T-helper 2 cell treated with Interferon-gamma antibody and Interleukin-4, amounts not matched to agents 5 μg/mL and 100 μg/mL, for 36 hours (primary cell): ENCODE measurements at regions not wholly inside any gene's neighbourhood (a gene's known extent, or its start where the extent isn't known, plus 50 kb on each side); places are given as distances from the start of the nearest gene placed in this dataset.

Source experiments
- DNase-seq: peaks from one replicate; pipeline ENCODE4 v3.0.0; 2021; ENCODE audit warnings: low spot score
- H3K27ac Mint-ChIP-seq: one replicate; pipeline ENCODE4 v1.8.0; 2021; ENCODE audit warnings: mild to moderate bottlenecking, mixed read lengths
- H3K27me3 Mint-ChIP-seq: one replicate; pipeline ENCODE4 v1.8.0; 2021; ENCODE audit warnings: low read depth, mixed read lengths
- H3K36me3 Mint-ChIP-seq: one replicate; pipeline ENCODE4 v1.8.0; 2021; ENCODE audit warnings: low read depth, mixed read lengths
- H3K4me1 Mint-ChIP-seq: one replicate; pipeline ENCODE4 v1.8.0; 2021; ENCODE audit warnings: low read depth, mixed read lengths
- H3K4me3 Mint-ChIP-seq: one replicate; pipeline ENCODE4 v1.8.0; 2022; ENCODE audit warnings: mild to moderate bottlenecking, moderate library complexity, mixed read lengths
- H3K9me3 Mint-ChIP-seq: one replicate; pipeline ENCODE4 v1.8.0; 2021; ENCODE audit warnings: mixed read lengths

- Mint-ChIP-seq H3K27me3 (peaks cover 21% of the 10 kb centered on the region), H3K27ac (no peak overlapping the region), H3K36me3 (no peaks in the 10 kb centered on the region), H3K4me3 (no peak overlapping the region), H3K4me1 (no peaks in the 10 kb centered on the region), H3K9me3 (no peaks in the 10 kb centered on the region)
- no peak for DNase-seq
Observed at GRCh38 chr9:73074176-73074708, 77.4 kb upstream of the ANXA1 start.

GRCh38 chr9:73073337-73074175, 78.1 kb upstream of the ANXA1 start:
- Mint-ChIP-seq H3K36me3 (no peaks in the 10 kb centered on the region), H3K27ac (no peak overlapping the region), H3K9me3 (no peaks in the 10 kb centered on the region), H3K4me1 (no peaks in the 10 kb centered on the region), H3K27me3 (peaks cover 19% of the 10 kb centered on the region), H3K4me3 (no peak overlapping the region)
- DNase-seq = no peak

DNA sequence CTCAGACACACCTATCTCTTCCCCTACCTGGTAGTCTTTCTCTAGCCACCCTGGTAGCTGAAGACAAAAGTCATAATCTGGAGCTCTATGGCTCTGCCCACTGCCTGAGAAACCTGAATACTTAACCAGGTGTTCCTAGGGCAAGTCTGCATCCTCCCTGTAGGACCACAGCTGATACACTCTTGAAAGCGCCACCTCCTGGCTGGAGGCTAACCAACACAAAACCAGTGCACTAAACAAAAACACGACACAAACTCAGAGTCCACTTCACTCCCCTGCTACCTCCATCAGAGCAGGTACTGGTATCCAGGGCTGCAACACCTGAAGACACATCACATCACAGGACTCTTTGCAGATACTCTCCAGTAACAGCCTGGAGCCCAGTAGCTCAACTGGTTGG, 84.6 kb upstream of the ANXA1 start:
- Mint-ChIP-seq H3K4me3 (no peak overlapping the region), H3K4me1 (no peaks in the 10 kb centered on the region), H3K36me3 (no peaks in the 10 kb centered on the region)

DNA sequence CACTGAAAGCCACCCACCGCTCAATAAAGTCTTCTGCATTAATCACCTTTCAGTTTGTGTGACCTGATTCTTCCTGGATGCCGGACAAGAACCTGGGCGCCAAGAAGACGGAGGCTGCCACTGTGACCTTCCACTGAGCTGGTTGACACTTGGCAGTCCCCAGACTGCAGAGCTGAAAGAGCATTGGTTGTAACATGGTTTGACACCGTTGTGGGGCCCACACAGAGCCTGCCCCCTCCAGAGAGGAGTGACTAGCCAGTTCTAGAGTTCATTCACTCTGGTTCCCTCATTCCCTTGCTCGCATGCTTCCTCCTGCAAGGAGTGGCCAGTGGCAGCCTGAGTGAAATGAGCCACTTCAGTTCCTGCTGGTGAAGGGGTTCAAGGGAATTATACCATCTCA, 86.2 kb upstream of the ANXA1 start:
- H3K4me3 Mint-ChIP-seq = no peak overlapping the region
- no peak overlapping the region for H3K27ac Mint-ChIP-seq
- DNase-seq = no peak
- H3K27me3 Mint-ChIP-seq = peaks cover 7% of the 10 kb centered on the region
- no peaks in the 10 kb centered on the region for H3K36me3 Mint-ChIP-seq
- H3K9me3 Mint-ChIP-seq = no peaks in the 10 kb centered on the region
- H3K4me1 Mint-ChIP-seq = no peaks in the 10 kb centered on the region

More for the DNA sequence above, 84.6 kb upstream of the ANXA1 start:
- Mint-ChIP-seq H3K9me3 (no peaks in the 10 kb centered on the region), H3K27me3 (peaks cover 6% of the 10 kb centered on the region), H3K27ac (no peak overlapping the region)
- no peak for DNase-seq

DNA sequence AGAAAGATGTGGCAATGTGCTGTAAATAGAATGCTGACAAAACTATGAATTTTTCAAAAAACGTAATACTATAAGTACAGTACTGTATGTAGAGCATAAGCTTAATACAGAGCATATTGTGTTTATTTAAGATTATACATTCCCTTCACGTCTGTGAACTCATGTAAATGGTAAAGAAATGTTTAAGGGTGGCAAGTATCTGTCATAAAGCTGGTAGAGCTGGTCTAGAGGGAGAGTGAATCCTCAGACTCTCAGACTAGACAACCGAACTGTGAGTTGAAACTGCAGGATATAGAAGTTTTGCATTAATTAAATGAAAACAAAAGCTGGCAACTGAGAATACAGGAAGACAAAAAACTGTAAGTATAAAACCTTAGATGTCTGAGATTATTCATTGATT, 87.3 kb upstream of the ANXA1 start:
- Mint-ChIP-seq H3K9me3 (no peaks in the 10 kb centered on the region), H3K27me3 (peaks cover 5% of the 10 kb centered on the region), H3K4me3 (no peak overlapping the region), H3K27ac (no peak overlapping the region), H3K36me3 (no peaks in the 10 kb centered on the region), H3K4me1 (no peaks in the 10 kb centered on the region)
- no peak for DNase-seq

- Mint-ChIP-seq H3K4me3 (no peak overlapping the region), H3K27me3 (peaks cover 2% of the 10 kb centered on the region), H3K9me3 (no peaks in the 10 kb centered on the region), H3K27ac (no peak overlapping the region), H3K36me3 (no peaks in the 10 kb centered on the region), H3K4me1 (no peaks in the 10 kb centered on the region)
- no peak for DNase-seq
Observed at GRCh38 chr9:73061146-73061545, 90.5 kb upstream of the ANXA1 start.

DNA sequence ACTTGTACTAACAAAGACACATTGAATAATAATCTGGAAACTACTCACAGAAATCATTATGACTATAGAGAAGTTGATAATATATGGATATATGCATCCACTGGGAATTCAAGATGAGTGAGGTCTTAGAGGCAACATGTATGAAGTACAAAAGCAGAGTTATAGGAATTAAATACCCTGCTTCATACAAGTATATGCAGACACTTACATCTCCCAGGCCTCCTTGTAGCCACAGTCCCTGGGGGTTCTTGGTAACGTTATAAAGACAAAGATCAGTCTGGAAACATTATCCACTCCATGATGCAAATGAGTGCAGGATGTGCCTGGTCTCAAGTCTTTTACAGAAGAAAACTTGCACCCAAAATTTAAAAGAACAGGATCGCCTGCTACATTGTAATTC, 92.4 kb upstream of the ANXA1 start:
- Mint-ChIP-seq H3K4me1 (no peaks in the 10 kb centered on the region), H3K27me3 (peaks cover 4% of the 10 kb centered on the region), H3K4me3 (no peak overlapping the region), H3K36me3 (no peaks in the 10 kb centered on the region), H3K9me3 (no peaks in the 10 kb centered on the region), H3K27ac (no peak overlapping the region)
- no peak for DNase-seq

GRCh38 chr9:73056245-73056644, 95.4 kb upstream of the ANXA1 start:
- DNase-seq = no peak

GRCh38 chr9:73054091-73054490, 97.6 kb upstream of the ANXA1 start:
- DNase-seq = no peak
- Mint-ChIP-seq H3K27me3 (peaks cover 3% of the 10 kb centered on the region), H3K9me3 (no peaks in the 10 kb centered on the region), H3K36me3 (no peaks in the 10 kb centered on the region), H3K27ac (no peak overlapping the region), H3K4me1 (no peaks in the 10 kb centered on the region), H3K4me3 (no peak overlapping the region)

More at GRCh38 chr9:73056245-73056644, 95.4 kb upstream of the ANXA1 start:
- no peak overlapping the region for H3K27ac Mint-ChIP-seq
- no peak overlapping the region for H3K4me3 Mint-ChIP-seq
- no peaks in the 10 kb centered on the region for H3K4me1 Mint-ChIP-seq
- no peaks in the 10 kb centered on the region for H3K9me3 Mint-ChIP-seq
- no peaks in the 10 kb centered on the region for H3K36me3 Mint-ChIP-seq
- H3K27me3 Mint-ChIP-seq = peaks cover 6% of the 10 kb centered on the region

GRCh38 chr9:73053543-73053942, 98.1 kb upstream of the ANXA1 start:
- Mint-ChIP-seq H3K4me1 (no peaks in the 10 kb centered on the region), H3K4me3 (no peak overlapping the region), H3K9me3 (no peaks in the 10 kb centered on the region), H3K36me3 (no peaks in the 10 kb centered on the region), H3K27me3 (peaks cover 3% of the 10 kb centered on the region), H3K27ac (no peak overlapping the region)
- no peak for DNase-seq

- H3K9me3 Mint-ChIP-seq = no peaks in the 10 kb centered on the region
- no peak overlapping the region for H3K4me3 Mint-ChIP-seq
- DNase-seq = no peak
- H3K36me3 Mint-ChIP-seq = no peaks in the 10 kb centered on the region
- H3K4me1 Mint-ChIP-seq = no peaks in the 10 kb centered on the region
- H3K27ac Mint-ChIP-seq = no peak overlapping the region
- H3K27me3 Mint-ChIP-seq = peaks cover 3% of the 10 kb centered on the region
Observed at GRCh38 chr9:73050887-73051550, 98.2 kb upstream of the ALDH1A1 start.

DNA sequence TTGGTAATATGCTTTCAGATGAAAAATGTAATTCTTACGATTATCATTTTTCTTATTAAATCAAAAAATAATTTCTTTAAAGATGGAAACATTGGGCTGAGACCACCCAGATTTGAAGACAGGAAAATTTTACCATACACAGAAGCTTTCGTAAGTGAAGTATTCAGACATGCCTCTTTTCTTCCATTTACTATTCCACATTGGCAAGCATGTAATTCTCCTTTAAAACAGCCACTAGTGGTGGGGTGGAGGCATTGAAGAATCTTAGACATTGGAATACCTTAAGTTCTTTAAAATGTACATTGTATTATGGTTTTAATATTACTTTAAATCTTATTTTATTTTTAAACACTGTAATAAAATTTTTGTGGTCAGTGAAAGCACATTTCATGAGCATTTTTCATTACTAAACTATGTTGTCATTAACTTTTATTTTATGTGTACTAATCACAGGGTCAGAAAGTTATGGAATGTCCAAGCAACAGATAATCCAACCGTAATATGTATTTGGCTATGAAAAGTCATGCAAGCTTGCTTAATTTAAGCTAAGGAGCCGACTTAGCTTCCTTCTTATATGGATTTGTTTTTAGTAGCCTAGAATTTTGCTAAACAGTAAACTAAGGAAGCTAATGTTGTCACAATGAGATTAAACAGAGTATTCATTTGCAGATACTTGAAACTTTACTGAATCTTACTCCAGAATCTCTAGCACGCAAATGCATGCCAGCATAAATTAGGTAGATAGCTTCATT, 97.4 kb upstream of the ALDH1A1 start:
- Mint-ChIP-seq H3K9me3 (no peaks in the 10 kb centered on the region), H3K4me1 (no peaks in the 10 kb centered on the region), H3K36me3 (no peaks in the 10 kb centered on the region), H3K4me3 (no peak overlapping the region), H3K27me3 (peaks cover 3% of the 10 kb centered on the region), H3K27ac (no peak overlapping the region)
- no peak for DNase-seq

GRCh38 chr9:73049280-73049679, 96.4 kb upstream of the ALDH1A1 start:
- no peak for DNase-seq
- Mint-ChIP-seq H3K4me3 (no peak overlapping the region), H3K4me1 (no peaks in the 10 kb centered on the region), H3K27ac (no peak overlapping the region), H3K36me3 (no peaks in the 10 kb centered on the region), H3K9me3 (no peaks in the 10 kb centered on the region), H3K27me3 (peaks cover 2% of the 10 kb centered on the region)

DNA sequence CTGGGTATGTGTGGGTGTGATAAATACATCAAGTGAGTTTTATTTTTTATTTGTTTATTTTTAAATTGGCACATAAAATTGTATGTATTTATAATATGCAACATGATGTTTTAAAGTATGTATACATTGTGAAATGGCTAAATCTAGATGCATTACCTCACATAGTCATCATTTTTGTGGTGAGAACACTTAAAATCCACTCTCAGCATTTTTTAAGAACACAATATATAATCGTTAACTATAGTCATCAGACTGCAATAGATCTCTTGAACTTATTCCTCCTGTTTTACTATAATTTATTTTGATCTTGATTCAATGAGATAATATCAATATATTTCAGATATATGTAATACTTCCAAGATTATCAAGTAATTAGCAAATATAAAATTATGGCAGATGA, 93.9 kb upstream of the ALDH1A1 start:
- DNase-seq = no peak
- no peaks in the 10 kb centered on the region for H3K9me3 Mint-ChIP-seq
- H3K36me3 Mint-ChIP-seq = no peaks in the 10 kb centered on the region
- no peaks in the 10 kb centered on the region for H3K4me1 Mint-ChIP-seq
- no peak overlapping the region for H3K27ac Mint-ChIP-seq
- H3K4me3 Mint-ChIP-seq = no peak overlapping the region
- H3K27me3 Mint-ChIP-seq = no peaks in the 10 kb centered on the region
